SIG-M5 (cell line): ENCODE measurements at regions not wholly inside any gene's neighbourhood (a gene's known extent, or its start where the extent isn't known, plus 50 kb on each side); places are given as distances from the start of the nearest gene placed in this dataset.
"Not testable (repeated sequence)": the region's sequence is repeated elsewhere in the genome, so short reads cannot be mapped to it uniquely, and the experiment has no call there.

Source experiments
- DNase-seq: peaks from one replicate; lab custom pipeline; 2025; lab: John Stamatoyannopoulos, UW

- no peak for DNase-seq
Observed at GRCh38 chr1:166490437-166490991, 323.7 kb upstream of the FAM78B start.

DNA sequence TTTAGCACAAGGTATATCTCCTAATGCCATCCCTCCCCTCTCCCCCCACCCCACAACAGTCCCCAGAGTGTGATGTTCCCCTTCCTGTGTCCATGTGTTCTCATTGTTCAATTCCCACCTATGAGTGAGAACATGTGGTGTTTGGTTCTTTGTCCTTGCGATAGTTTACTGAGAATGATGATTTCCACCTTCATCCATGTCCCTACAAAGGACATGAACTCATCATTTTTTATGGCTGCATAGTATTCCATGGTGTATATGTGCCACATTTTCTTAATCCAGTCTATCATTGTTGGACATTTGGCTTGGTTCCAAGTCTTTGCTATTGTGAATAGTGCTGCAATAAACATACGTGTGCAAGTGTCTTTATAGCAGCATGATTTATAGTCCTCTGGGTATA, 327.0 kb upstream of the FAM78B start:
- not testable (repeated sequence) for DNase-seq

DNA sequence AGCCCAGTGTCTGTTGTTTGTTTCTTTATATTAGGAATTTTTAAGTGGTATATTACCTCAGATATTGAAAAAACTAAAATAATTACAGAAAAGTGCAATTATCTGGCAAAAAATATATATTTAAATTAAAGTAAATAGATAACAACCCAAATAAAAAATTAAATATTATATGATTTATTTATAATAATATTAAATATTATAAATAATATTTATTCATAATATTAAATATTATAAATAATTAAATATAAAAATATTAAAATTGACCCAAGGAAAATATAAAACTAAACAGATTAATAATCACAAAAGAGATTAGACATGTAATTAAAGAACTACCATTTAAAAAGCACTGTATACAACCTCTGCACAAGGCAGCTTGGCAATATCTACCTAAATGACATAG, 331.9 kb upstream of the POGK start:
- DNase-seq, result no peak

DNA sequence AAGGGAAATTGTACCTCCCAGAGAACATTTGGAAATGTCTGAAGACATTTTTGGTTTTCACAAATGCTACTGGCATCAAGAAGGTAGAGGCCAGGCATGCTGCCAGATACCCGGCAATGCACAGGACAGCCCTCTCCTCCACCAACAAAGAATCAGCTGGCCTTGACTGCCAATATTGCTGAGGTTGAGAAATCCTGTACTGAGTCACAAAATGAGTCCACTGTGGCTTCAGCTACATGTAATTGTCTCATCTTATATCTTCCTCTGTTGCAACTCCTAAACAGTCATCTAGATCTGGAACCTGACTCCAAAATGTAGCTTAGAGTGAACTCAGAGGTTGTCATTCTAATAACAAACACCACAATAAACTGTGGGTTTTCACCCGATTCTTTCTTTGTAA, 327.5 kb upstream of the POGK start:
- peak; percentile 88 for DNase-seq

DNA sequence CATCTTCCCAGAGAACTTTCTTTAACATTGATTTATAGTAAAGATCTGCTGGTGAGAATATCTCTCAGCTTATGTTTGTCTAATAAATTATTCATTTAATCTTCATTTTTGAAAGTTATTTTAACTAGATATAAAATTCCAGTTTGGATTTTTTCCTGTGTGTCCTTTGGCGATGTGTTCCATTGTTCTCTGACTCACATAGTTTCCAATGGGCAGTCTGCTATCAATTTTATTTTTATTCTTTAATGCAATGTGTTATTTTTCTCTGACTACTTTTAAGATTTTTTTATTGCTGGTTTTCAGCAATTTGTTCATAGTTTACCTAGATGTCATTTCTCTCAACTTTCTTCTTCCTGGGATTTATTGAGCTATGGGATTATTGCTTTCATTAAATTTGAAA, 325.2 kb upstream of the POGK start:
- no peak for DNase-seq

GRCh38 chr1:166527752-166528151, 311.5 kb upstream of the POGK start:
- DNase-seq, result no peak

GRCh38 chr1:166538646-166539045, 300.6 kb upstream of the POGK start:
- no peak for DNase-seq

DNA sequence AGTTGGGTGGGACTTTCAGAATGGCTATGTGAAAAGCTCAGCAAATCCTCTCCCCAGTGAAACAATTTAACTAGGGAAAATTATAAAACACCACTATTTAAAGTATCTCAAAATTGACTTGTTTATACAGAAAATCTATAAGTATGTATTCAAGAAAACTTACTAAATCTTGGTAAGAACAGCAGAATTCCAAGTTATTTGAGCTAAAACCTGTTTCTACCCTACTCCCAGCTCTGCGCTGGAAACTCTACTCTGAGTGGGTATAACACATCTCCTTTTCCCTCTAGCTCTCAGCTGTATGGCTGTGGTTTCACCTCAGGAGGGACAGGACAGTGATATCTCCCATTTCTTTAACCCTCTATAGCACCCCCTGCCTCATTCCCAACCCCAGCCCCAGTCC, 295.2 kb upstream of the POGK start:
- no peak for DNase-seq

- no peak for DNase-seq
Observed at GRCh38 chr1:166544561-166544960, 294.7 kb upstream of the POGK start.

DNA sequence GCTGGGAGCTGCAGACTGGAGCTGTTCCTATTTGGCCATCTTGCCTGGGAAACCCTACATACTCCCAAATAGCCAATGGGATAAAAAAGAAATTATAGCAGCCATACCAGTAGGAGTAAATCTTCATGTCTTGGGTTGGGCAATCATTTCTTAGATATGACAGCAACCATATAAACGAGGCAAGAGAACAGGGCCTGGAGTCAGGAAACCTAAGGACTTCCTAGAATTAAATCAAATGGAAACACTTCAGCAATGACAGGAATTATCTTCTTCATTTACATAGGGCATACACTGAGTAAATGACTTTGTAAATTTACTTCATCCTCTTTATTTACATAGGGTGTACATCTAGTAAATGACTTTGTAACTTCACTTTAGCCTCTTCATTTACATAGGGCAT, 286.6 kb upstream of the POGK start:
- no peak for DNase-seq

- no peak for DNase-seq
Observed at GRCh38 chr1:166570954-166571353, 268.3 kb upstream of the POGK start.

- DNase-seq, result no peak
Observed at GRCh38 chr1:166573199-166573598, 266.1 kb upstream of the POGK start.

DNA sequence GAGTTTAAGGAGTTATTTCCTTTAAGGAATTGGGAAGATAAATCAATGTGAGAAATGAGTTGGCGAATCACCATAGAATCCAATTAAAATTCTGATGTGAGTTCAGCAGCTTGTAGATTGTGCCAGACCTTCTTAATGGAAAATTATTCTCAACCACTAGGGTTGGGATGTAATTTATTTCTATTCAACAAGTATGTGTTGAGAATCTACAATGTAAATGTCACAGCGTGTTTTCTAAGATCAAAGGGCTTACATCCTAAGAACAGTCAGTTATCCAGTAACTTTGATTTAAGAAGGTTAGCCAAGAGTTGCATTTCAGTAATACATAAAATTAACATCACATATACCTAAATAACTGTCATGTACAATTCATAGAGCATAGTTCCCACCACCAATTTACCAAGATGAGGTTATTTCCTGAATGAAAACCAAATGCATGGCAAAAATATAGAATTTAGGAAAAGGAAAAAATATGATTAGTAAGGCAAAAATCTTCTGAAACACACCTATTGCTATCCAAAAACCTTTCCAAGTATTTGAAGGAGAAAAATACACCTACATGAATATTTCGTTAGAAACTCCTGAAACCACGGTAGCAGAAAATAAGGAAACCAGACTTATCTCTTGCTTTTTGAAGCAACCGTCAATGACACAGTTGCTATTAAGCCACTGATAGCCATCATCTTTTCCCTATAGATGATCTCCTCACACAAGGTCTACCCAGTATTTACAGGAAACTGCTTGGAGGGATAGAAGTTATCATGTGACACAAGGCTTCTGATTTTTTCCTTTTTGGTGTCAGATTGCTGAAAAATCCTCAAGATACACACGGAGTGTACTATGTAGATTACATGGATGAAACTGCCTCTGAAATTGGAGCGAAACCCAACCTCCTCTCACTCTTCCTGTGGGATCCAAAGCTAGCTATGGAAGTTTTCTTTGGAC, 259.4 kb upstream of the POGK start:
- DNase-seq, result no peak

- DNase-seq, result no peak
Observed at GRCh38 chr1:166588741-166589140, 250.5 kb upstream of the POGK start.

DNA sequence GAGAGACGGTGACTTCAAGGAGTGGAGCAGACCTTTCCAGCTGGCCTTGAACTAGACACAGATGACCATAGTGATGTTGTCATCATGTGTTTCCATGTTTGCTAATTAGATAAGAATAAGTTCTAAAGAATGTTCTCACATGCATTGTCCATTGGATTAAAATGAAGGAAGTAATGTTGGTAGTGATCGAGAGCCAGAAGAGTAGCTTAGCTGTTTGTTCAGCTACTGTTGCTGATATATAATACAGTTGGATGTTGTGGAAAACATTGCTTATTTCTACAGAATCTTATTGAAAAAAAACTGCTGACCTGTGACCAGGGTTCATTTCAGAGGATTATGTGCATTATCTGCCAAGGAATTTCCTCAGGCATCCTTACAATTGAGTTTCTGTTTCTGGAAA, 249.1 kb upstream of the POGK start:
- no peak for DNase-seq

DNA sequence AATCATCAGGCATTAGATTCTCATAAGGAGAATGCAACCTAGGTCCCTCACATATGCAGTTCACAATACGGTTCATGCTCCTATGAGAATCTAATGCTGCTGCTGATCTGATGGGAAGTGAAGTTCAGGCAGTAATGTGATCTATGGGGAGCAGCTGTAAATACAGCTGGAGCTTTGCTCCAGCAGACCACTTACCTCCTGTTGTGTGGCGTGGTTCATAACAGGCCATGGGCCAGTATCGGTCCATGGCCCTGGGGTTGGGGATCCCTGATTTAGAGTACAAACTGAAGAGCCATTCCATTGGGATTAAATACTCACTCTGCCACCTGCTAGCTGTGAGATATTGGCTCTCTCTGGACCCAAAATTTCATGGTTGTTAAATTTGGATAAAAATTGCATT, 244.6 kb upstream of the POGK start:
- DNase-seq, result no peak

GRCh38 chr1:166597516-166597915, 241.8 kb upstream of the POGK start:
- DNase-seq, result no peak

GRCh38 chr1:166600574-166600973, 238.7 kb upstream of the POGK start:
- no peak for DNase-seq

- no peak for DNase-seq
Observed at GRCh38 chr1:166601650-166602278, 237.5 kb upstream of the POGK start.

DNA sequence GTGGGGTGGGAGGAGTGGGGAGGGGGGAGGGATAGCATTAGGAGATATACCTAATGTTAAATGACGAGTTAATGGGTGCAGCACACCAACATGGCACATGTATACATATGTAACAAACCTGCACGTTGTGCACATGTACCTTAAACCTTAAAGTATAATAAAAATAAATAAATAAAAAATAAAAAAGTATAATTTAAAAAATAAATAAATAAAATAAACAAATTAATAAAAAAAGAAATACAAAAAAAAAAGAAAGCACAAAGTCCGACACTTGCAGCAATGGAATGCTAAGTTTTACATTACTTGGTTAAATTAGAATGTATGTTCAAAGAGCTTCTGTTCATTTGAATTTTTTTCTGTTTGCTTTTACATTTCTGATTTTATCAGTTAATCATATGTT, 236.5 kb upstream of the POGK start:
- not testable (repeated sequence) for DNase-seq

DNA sequence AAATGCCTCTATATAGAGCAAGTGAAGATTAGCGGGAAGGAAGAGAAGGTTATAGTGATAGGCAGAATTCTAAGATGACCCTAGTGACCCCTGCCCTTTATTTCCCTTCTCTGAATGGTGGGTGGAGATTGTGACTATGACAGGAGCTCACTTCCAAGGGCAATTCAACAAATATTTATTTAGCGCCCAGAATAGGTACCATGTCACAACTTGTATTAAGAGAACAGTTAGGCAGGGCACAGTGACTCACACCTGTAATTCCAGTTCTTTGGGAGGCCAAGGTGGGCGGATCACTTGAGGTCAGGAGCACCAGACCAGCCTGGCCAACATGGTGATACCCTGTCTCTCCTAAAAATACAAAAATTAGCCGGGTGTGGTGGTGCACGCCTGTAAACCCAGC, 236.0 kb upstream of the POGK start:
- DNase-seq, result no peak

DNA sequence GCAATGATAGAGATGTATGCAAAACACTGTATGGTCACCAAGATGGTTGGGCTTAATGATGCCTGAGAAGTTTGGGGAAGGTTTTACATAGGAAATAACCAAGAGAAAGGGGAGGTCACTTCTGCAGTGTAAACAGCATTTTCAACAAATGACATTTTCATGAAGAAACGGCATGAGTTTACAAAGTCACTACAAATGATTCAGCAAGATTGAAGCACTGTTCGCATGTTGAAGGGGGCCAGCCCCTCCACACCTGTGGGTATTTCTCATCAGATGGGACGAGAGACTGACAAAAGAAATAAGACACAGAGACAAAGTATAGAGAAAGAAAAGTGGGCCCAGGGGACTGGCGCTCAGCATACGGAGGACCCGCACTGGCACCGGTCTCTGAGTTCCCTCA, 234.1 kb upstream of the POGK start:
- DNase-seq, result no peak

- no peak for DNase-seq
Observed at GRCh38 chr1:166612886-166613285, 226.4 kb upstream of the POGK start.
